AG10803 (cell line): ENCODE measurements at regions not wholly inside any gene's neighbourhood (a gene's known extent, or its start where the extent isn't known, plus 50 kb on each side); places are given as distances from the start of the nearest gene placed in this dataset.
"Not testable (repeated sequence)": the region's sequence is repeated elsewhere in the genome, so short reads cannot be mapped to it uniquely, and the experiment has no call there.

Experiments used
- DNase-seq: peaks from one replicate; pipeline ENCODE4 v3.0.0; 2010; ENCODE audit warnings: low read depth
- H3K4me3 ChIP-seq: 2 replicates; pipeline ENCODE4 v1.5.1; 2011; ENCODE audit warnings: mild to moderate bottlenecking, low read length, control low read depth
- TF ChIP-seq, protein P1 (sequence below): conservative IDR thresholded peaks from 2 replicates; pipeline ENCODE4 v1.5.1; 2011; ENCODE audit warnings: mild to moderate bottlenecking, low read length, control low read depth, inconsistent platforms

DNA sequence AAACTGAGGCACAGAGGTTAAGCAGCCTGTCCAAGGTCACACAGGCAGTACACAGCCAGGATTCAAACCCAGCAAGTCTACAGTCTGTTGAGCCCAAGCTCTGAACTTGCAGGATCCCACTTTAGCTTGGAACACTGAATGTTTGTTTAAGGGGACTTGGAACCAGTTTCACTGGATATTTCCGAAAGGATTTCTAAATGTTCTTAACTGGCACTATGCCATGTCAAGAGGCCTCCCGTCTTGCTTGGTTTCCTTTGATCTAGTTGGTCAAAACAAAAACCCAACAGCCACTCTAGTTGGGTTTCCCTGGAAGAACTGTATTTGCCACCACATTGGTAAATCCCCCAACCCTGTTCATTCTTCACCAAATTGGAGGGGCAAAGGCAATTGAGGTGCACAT, 317.6 kb upstream of the KAZN start:
- TF ChIP-seq, protein P1, sequence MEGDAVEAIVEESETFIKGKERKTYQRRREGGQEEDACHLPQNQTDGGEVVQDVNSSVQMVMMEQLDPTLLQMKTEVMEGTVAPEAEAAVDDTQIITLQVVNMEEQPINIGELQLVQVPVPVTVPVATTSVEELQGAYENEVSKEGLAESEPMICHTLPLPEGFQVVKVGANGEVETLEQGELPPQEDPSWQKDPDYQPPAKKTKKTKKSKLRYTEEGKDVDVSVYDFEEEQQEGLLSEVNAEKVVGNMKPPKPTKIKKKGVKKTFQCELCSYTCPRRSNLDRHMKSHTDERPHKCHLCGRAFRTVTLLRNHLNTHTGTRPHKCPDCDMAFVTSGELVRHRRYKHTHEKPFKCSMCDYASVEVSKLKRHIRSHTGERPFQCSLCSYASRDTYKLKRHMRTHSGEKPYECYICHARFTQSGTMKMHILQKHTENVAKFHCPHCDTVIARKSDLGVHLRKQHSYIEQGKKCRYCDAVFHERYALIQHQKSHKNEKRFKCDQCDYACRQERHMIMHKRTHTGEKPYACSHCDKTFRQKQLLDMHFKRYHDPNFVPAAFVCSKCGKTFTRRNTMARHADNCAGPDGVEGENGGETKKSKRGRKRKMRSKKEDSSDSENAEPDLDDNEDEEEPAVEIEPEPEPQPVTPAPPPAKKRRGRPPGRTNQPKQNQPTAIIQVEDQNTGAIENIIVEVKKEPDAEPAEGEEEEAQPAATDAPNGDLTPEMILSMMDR = no peak
- no peak overlapping the region for H3K4me3 ChIP-seq
- DNase-seq = no peak

DNA sequence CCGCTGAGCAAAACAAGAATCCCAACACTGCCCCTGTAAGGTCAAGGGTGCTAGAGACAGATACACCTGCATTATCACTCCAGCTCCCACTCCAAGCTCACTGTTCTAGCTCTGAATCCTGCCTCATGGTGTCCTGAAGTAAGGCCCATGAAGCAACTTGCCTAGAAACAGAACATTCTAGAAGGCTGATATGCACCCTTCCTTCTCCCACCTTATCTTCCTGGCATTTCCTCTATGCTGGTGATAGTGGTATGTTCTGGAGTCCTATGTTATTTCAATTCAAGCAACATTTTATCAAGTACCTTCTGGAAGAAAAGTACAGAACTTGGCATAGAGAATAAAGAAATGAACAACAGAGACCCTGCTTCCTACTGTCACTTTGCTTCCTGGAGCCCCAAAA, 317.1 kb upstream of the KAZN start:
- DNase-seq = no peak
- H3K4me3 ChIP-seq = no peak overlapping the region
- TF ChIP-seq, protein P1 = no peak

DNA sequence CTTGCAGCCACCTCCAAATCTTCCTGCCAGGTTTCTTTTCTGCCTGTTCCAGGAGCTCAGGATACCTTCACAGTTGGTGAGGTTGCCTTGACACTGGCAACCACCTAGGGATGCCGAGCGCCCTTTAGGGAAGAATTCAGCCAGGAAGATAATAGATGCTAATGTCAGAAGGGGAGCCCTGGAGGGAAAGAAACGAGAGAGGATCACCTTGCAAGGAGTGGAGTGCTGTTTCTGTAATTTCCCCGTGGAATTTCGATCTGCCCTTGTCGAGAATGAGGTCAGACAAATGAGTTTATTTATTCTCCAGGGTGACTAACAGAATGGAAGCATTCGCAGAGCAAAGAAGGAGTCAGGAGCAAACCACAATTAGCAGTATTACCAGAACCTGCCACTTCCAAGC, 315.8 kb upstream of the KAZN start:
- H3K4me3 ChIP-seq = no peak overlapping the region
- TF ChIP-seq, protein P1 = no peak
- no peak for DNase-seq

DNA sequence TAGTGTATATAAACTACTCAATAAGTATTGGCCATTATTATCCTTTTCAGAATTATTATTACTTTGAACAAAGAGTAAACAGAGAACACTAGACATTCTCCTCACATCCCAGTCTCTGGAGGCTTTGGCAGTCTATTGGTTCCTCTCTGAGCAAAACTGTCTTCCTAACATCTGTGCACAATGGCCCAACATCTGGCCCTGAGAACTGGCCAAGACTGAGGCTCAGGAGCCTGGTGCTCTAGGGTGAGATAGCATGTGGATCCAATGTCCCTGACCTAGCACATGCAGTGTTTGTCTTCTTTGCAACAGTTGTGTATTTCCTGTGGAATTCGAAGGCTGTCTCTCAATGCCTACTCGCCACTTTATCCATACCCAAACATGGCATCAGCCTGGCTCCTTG, 313.2 kb upstream of the KAZN start:
- TF ChIP-seq, protein P1 = no peak
- no peak for DNase-seq
- no peak overlapping the region for H3K4me3 ChIP-seq

DNA sequence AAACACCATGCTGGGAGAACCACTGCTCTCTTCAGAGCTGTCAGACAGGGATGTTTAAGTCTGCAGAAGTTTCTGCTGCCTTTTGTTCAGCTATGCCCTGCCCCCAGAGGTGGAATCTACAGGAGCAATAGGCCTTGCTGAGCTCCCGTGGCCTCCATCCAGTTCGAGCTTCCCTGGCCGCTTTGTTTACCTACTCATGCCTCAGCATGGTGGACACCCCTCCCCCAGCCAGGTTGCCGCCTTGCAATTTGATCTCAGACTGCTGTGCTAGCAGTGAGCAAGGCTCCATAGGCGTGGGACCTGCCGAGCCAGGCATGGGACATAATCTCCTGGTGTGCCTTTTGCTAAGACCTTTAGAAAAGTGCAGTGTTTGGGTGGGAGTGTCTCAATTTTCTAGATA, 307.3 kb upstream of the KAZN start:
- H3K4me3 ChIP-seq, DNase-seq: not testable (repeated sequence)

DNA sequence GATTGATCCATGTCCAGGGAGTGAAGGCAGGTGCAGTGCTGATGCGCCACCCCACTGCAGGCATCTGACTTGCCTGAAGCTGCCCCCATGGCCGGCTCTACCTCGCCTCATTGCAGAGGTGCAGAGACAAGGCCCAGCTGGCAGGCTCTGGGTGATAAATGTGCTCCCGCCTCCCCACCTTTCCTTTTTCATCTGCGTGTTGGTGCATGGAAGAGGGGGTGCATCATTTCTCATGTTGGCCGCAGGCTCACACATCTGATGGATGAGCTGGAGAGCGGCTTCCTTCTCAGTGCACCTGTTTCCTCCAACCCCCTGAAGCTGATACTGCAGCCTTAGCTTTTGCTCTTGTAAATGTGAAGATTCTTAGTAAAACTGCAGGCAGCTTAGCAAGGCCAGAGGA, 306.0 kb upstream of the KAZN start:
- TF ChIP-seq, protein P1 = no peak

DNA sequence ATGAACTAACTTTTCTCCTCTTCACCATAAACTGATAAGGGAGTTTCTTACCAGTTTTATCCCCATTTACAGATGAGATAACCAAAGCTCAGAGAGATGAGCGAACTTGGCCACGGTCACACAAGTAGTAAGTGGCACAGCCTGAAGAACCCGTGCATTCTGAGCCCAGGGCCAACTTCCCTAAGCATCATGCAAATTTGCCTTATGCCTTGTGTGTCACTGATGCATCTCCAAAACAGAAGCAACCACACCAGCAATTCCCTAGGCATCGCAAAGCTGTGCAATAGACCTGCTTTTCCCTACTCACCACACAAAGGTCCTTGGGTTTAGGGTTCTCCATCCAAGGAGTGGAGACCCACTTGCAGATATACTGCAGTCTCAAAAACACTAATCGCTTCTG, 304.5 kb upstream of the KAZN start:
- DNase-seq = no peak
- no peak overlapping the region for H3K4me3 ChIP-seq
- TF ChIP-seq, protein P1 = no peak

More for the DNA sequence above, 306.0 kb upstream of the KAZN start:
- no peak for DNase-seq
- no peak overlapping the region for H3K4me3 ChIP-seq
